RKO (cell line): ENCODE measurements at regions not wholly inside any gene's neighbourhood (a gene's known extent, or its start where the extent isn't known, plus 50 kb on each side); places are given as distances from the start of the nearest gene placed in this dataset.

Experiments
- DNase-seq: peaks from one replicate; pipeline ENCODE4 v3.0.0-alpha.2; 2016; ENCODE audit warnings: low spot score

- DNase-seq, result no peak
Measured at GRCh38 chr11:131234221-131234620, 136.2 kb upstream of the NTM start.

- no peak for DNase-seq
Measured at GRCh38 chr11:131235328-131236298, 134.8 kb upstream of the NTM start.

- no peak for DNase-seq
Measured at GRCh38 chr11:131240421-131240820, 130.0 kb upstream of the NTM start.

GRCh38 chr11:131242476-131243000 lies 127.9 kb upstream of the NTM start:
- DNase-seq, result no peak

- DNase-seq, result no peak
Measured at GRCh38 chr11:131246156-131246555, 124.3 kb upstream of the NTM start.

GRCh38 chr11:131246663-131247062 lies 123.8 kb upstream of the NTM start:
- DNase-seq, result no peak

GRCh38 chr11:131248588-131248987 lies 121.8 kb upstream of the NTM start:
- DNase-seq, result no peak

DNA sequence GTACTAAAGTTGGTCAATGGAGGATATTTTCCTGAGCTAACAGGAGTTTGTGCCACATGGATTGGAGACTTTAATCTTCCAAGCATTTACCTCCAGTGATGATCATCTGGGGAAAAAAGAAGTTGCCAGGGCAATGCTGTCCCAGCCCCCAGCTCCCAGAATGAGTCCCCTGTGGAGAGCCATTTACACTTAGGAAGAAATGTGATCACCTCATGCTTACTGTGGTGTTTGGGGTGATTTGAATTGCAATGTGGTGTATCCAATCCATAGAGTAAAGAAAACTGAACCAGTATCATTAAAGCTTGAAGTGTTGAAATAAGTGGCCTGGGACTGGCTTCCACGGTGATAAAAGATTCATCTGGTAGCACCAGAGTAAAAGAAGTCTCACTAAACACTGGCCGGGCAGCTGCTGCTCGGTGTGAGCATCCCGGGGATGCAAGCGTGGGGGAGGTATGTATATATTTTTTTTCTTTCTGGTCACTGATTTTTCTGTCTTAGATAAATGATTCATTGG lies 117.2 kb upstream of the NTM start:
- no peak for DNase-seq

GRCh38 chr11:131253656-131254151 lies 116.7 kb upstream of the NTM start:
- no peak for DNase-seq

GRCh38 chr11:131254254-131254653 lies 116.2 kb upstream of the NTM start:
- DNase-seq, result no peak

- DNase-seq, result no peak
Measured at GRCh38 chr11:131274233-131274632, 96.2 kb upstream of the NTM start.

- DNase-seq, result no peak
Measured at GRCh38 chr11:131275580-131275979, 94.8 kb upstream of the NTM start.

GRCh38 chr11:131278472-131278871 lies 91.9 kb upstream of the NTM start:
- DNase-seq, result no peak

DNA sequence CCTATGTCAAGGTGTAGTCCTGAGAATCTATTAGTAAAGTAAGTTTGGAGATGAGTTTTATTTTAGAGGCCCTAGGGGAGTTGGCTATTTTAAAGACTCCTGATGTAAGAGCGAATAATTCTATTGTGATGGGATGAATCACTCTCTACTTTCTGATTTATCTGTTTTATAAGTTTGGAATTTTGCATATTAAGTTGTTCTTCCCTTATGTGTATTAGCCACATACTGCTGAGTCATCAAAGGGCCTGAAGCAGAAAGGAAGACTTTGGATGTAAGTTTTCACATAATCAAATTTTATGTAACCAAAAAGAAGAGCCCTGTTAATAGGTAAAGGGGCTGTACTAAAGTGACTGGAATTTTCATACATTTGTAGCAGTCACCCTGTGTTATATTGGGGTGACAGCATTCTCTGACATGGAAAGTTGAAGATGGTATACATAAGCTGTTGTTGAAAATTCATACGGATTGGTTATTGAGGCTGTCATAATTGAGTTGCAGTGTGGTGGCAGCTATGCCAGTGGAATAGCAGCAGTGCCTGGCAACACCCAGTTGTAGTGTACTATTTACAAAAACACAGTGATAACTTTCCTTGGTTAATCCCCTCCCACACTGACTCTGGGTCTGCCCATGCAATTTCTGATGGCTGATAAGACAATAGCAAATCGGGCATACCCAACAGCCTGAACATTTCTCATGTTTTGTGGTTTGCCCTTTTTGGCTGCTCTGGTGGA lies 90.6 kb upstream of the NTM start:
- no peak for DNase-seq

DNA sequence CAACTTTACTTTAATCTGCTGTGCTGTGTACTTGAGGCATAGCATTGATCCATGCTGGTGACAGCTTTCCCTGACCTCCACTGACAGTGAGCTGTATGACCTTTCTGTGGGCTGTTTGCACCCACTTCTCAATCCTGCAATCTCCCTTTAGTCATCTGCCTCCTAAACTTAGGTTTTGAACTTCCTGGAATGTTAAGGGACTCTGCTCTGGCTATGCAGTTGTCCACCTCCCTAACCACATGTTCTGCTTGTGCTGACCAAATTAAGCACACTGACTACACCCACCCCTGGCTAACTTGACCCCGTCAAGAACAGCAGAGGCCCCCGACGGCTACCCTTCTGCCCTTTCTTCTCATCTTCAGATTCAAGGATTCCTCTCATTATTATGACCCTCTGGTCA lies 89.1 kb upstream of the NTM start:
- no peak for DNase-seq

GRCh38 chr11:131284041-131284440 lies 86.4 kb upstream of the NTM start:
- no peak for DNase-seq

DNA sequence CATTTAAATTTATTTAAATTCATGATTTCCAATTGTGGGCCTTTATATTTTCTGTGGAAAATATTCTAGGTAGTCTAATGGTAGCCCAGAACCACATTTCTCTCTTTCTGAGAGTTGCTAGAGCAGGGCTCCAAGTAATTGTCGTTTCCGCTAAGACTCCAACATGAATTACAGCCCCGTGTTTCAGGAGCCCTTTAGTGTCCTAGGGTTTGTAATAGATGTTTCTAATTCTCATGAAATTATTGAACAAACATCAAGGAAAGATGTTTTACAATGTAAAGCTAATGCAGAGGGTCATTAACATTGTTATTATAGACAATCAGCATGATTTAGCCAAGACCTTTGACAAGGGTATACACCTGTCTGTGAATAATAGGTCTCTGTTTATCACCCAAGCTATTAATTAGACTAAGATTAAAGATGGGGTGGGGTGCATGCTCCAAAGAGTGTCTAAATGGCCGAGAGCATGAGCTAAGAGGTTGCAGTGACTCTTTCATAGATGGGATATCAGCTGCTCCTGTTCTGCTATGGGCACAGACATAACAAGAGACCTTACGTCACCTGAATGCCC lies 81.8 kb upstream of the NTM start:
- no peak for DNase-seq

GRCh38 chr11:131290185-131290584 lies 80.2 kb upstream of the NTM start:
- DNase-seq, result no peak

GRCh38 chr11:131295986-131296385 lies 74.4 kb upstream of the NTM start:
- no peak for DNase-seq

GRCh38 chr11:131297441-131297840 lies 73.0 kb upstream of the NTM start:
- DNase-seq, result no peak

DNA sequence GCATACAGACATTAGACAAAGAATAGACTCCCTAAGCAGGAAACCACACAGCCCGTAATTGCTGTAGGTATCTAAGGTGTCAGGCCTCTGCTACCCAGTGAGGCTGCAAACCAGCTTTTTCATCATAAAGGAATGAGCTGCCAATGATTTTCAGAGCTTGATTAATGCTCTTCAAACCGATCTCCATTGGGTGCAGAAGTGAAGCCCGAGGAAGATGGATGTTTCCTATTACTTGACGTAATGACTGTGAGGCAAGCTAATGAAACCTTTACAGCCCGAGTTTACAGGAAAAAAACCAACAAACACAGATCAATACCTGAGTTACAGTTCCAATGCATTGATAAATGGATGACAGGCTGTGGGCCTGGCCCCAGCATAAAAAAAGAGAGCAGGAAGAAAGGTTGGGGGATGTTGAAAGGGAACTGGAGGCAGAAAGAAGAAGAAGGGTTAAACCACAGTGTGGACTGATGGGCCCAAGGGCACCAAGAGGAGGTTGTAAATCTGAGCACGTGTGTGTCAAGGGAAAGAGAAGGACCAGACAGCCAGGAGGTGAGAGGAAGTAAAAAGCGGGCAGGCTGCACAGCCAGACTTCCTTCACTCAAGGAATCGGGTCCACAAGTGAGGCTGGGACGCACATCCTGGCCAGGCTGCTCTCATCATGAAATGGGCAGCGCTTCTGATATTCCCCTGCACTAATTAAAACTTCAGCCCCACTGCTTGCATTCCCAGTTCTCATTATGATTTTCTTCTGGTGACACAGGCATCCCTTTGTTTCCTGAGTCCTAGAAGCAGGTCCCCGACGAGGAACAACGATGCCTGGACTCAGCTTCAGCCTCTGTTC lies 70.6 kb upstream of the NTM start:
- DNase-seq, result no peak

DNA sequence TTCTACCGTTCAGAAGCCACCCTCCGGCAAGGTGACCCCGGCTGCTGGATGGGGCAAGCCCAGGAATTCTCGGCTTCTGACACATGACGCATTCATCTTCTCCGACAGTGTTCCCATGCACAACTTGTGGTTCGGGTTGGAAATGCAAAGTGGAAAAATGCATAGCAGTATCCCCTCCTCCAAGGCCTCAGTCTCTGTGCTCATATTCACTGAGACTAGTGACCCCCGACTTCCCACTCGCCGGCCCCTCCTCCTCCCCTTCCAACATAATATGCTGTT lies 70.0 kb upstream of the NTM start:
- DNase-seq, result peak; percentile 4
